Prostate gland (tissue), 2 donors: ENCODE measurements at regions not wholly inside any gene's neighbourhood (a gene's known extent, or its start where the extent isn't known, plus 50 kb on each side); places are given as distances from the start of the nearest gene placed in this dataset.

ENCODE experiments used
- DNase-seq: peaks from one replicate; pipeline ENCODE4 v3.0.0-alpha.2; 2019; ENCODE audit warnings: low spot score
- H3K27ac ChIP-seq, 2 donors: fragments of 200-600 bp; sonication (generic); 2 replicates each; pipeline ENCODE4 v1.5.1; 2017 to 2019
- H3K27me3 ChIP-seq: fragments of 200-600 bp; sonication (generic); replicated peaks from 2 replicates; pipeline ENCODE4 v1.5.1; 2019; ENCODE audit not compliant: insufficient read depth
- H3K36me3 ChIP-seq, 2 donors: fragments of 200-600 bp; sonication (generic); 1 replicate in 1 of 2; 2 replicates in 1 of 2; pipeline versions ENCODE4 v1.5.1 to v1.8.1; 2017 to 2019
- H3K4me1 ChIP-seq: fragments of 200-600 bp; sonication (generic); replicated peaks from 2 replicates; pipeline ENCODE4 v1.5.1; 2019
- H3K4me3 ChIP-seq, 2 donors: fragments of 200-600 bp; sonication (generic); 2 replicates each; pipeline ENCODE4 v1.5.1; 2017 to 2019
- H3K9me3 ChIP-seq: fragments of 200-600 bp; sonication (generic); 2 replicates; pipeline ENCODE4 v1.5.1; 2017
- POLR2A ChIP-seq: fragments of 450-650 bp; IDR thresholded peaks from one replicate; pipeline ENCODE4 v1.6.1; 2016; ENCODE audit warnings: antibody characterized with exemption, mild to moderate bottlenecking
- POLR2AphosphoS5 ChIP-seq: sonication (generic); formaldehyde crosslinking; IDR thresholded peaks from one replicate; pipeline ENCODE4 v1.6.1; 2017; ENCODE audit warnings: antibody characterized with exemption
- WGBS: methylation state at CpG from one replicate; pipeline ENCODE4 v1.1.5; 2018; 5-methylcytosine and 5-hydroxymethylcytosine counted together
- intact Hi-C: fragments of 100-400 bp; cut with DNase I; formaldehyde crosslinking; loops from one replicate; pipeline ENCODE4 v1.14.2; 2022
- TF ChIP-seq, protein P1 (sequence below), 4 experiments: fragments of 200-600 bp in 2 of 4; fragments of 450-650 bp in 2 of 4; sonication (generic) in 2 of 4; IDR thresholded peaks; 1 replicate in 3 of 4; 2 replicates in 1 of 4; pipeline ENCODE4 v1.5.1; 2016 to 2019; ENCODE audit warnings: antibody characterized with exemption in 4 of 4, mild to moderate bottlenecking in 2 of 4, moderate library complexity in 2 of 4

GRCh38 chr6:168155193-168155592 lies 76.2 kb upstream of the FRMD1 start:
- Histone ChIP-seq H3K36me3 (no peaks in the 10 kb centered on the region), H3K4me1 (peaks cover 13% of the 10 kb centered on the region), H3K27ac (no peak overlapping the region), H3K9me3 (no peaks in the 10 kb centered on the region), H3K27me3 (no peaks in the 10 kb centered on the region), H3K4me3 (no peak overlapping the region)
- WGBS: 79% methylated on average over 5 of the region's 5 CpGs
- intact Hi-C loops: no loop called here
- DNase-seq: no peak
- TF ChIP-seq POLR2AphosphoS5 (no peak), POLR2A (no peak)
- TF ChIP-seq, protein P1, sequence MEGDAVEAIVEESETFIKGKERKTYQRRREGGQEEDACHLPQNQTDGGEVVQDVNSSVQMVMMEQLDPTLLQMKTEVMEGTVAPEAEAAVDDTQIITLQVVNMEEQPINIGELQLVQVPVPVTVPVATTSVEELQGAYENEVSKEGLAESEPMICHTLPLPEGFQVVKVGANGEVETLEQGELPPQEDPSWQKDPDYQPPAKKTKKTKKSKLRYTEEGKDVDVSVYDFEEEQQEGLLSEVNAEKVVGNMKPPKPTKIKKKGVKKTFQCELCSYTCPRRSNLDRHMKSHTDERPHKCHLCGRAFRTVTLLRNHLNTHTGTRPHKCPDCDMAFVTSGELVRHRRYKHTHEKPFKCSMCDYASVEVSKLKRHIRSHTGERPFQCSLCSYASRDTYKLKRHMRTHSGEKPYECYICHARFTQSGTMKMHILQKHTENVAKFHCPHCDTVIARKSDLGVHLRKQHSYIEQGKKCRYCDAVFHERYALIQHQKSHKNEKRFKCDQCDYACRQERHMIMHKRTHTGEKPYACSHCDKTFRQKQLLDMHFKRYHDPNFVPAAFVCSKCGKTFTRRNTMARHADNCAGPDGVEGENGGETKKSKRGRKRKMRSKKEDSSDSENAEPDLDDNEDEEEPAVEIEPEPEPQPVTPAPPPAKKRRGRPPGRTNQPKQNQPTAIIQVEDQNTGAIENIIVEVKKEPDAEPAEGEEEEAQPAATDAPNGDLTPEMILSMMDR (IDR thresholded peaks at IDR 0.05): no peak

GRCh38 chr6:168154263-168154917 lies 75.4 kb upstream of the FRMD1 start:
- no peaks in the 10 kb centered on the region for H3K9me3 ChIP-seq
- peaks cover 13% of the 10 kb centered on the region for H3K4me1 ChIP-seq
- H3K4me3 ChIP-seq: no peak overlapping the region
- DNase-seq: no peak
- intact Hi-C loops: loop anchor here (5.0 kb wide), 1 partner anchor 163 kb away; the partner anchor contains the start of gene DACT2
- 56% methylated on average over 7 of the region's 7 CpGs for WGBS
- no peak overlapping the region for H3K27ac ChIP-seq
- H3K27me3 ChIP-seq: no peaks in the 10 kb centered on the region
- H3K36me3 ChIP-seq: no peaks in the 10 kb centered on the region
- TF ChIP-seq POLR2A (no peak), POLR2AphosphoS5 (no peak)
- TF ChIP-seq, protein P1 (IDR thresholded peaks at IDR 0.05): no peak

DNA sequence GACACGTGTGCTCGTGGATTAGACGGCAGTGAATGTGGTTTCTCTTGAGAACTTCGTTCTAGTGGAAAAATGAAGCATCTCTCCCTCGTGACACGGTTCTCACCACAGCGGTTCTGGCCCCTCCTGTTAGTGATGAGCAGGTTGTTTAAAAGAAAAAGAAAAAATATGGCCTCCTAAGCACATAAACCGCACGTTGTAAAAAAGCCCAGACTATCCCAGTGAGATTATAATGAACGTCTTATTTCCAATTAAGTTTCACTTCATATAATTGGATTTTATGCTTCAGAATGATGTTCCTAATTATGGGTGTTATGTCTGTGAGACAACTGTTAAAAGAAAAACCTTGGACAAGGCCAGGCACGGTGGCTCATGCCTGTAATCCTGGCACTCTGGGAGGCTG lies 74.5 kb upstream of the FRMD1 start:
- WGBS: 79% methylated on average over 11 of the region's 11 CpGs
- no peak overlapping the region for H3K4me3 ChIP-seq
- no peaks in the 10 kb centered on the region for H3K27me3 ChIP-seq
- no peak overlapping the region for H3K27ac ChIP-seq
- TF ChIP-seq, protein P1 (IDR thresholded peaks at IDR 0.05): no peak
- TF ChIP-seq POLR2A: no peak
- no peak for TF ChIP-seq POLR2AphosphoS5
- intact Hi-C loops: loop anchor here (5.0 kb wide), 1 partner anchor 164 kb away; the partner anchor contains the start of gene DACT2
- H3K4me1 ChIP-seq: peaks cover 13% of the 10 kb centered on the region
- H3K36me3 ChIP-seq: no peaks in the 10 kb centered on the region
- no peaks in the 10 kb centered on the region for H3K9me3 ChIP-seq
- DNase-seq: no peak

DNA sequence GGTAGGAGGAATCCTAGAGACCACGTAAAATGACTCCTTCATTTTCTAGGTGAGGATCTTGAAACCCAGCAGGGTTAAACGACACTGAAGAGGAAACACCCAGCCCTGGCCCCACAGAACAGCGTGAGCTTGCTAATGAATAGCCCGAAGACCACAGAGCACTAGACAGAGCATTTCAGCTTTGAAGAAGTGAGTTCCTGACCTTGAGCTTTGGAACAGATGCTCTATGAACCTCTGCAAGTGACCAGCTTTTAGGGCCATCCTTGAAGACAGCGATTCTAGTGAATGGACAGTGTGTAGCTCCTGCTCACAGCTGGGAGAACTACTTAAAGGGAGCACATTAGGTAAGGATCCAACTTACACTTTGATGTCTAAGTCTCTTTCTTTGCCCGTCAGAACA lies 74.0 kb upstream of the FRMD1 start:
- Histone ChIP-seq H3K27ac (no peak overlapping the region), H3K4me1 (peaks cover 8% of the 10 kb centered on the region), H3K27me3 (no peaks in the 10 kb centered on the region), H3K9me3 (no peaks in the 10 kb centered on the region), H3K4me3 (no peak overlapping the region), H3K36me3 (no peaks in the 10 kb centered on the region)
- TF ChIP-seq, protein P1 (IDR thresholded peaks at IDR 0.05): no peak
- no peak for TF ChIP-seq POLR2A
- TF ChIP-seq POLR2AphosphoS5: no peak
- no peak for DNase-seq
- WGBS: 69% methylated on average over 6 of the region's 6 CpGs
- intact Hi-C loops: loop anchor here (5.0 kb wide), 1 partner anchor 164 kb away; the partner anchor contains the start of gene DACT2
